ENCODE measurements at regions not wholly inside any gene's neighbourhood (a gene's known extent, or its start where the extent isn't known, plus 50 kb on each side); places are given as distances from the start of the nearest gene placed in this dataset.

- no peaks in the 10 kb centered on the region for H3K4me1 ChIP-seq (ENCODE audit: control insufficient read depth, extremely low read depth, insufficient read depth, low read length)
- H3K4me3 ChIP-seq (replicated peaks in 1 of 4; ENCODE audit: control extremely low read depth in 1 of 4, insufficient read depth in 1 of 4, low read depth in 3 of 4, low read length in 4 of 4): no peak overlapping the region
- no peak overlapping the region for H3K27ac ChIP-seq (ENCODE audit: insufficient read depth, low read length)
- no peak overlapping the region for H3K9ac ChIP-seq (ENCODE audit: insufficient read depth, low read length)
- TF ChIP-seq CTCF (conservative IDR thresholded peaks at IDR 0.05 in 1 of 2, IDR thresholded peaks at IDR 0.05 in 1 of 2; ENCODE audit: low read depth in 1 of 2, low read length in 2 of 2): no peak
- TF ChIP-seq EZH2 (IDR thresholded peaks at IDR 0.05; ENCODE audit: low read length, missing control alignments): no peak
- H3K27me3 ChIP-seq (ENCODE audit: control insufficient read depth, insufficient read depth, low read length): no peaks in the 10 kb centered on the region
- H3K79me2 ChIP-seq (ENCODE audit: control insufficient read depth, insufficient read depth, low read length): no peaks in the 10 kb centered on the region
- H3K9me3 ChIP-seq (ENCODE audit: control insufficient read depth, insufficient read depth, low read depth, low read length): no peaks in the 10 kb centered on the region
- no peak overlapping the region for H2AFZ ChIP-seq (ENCODE audit: low read length)
- no peak for DNase-seq (ENCODE audit: low read depth in 2 of 2)
- H3K36me3 ChIP-seq (ENCODE audit: control insufficient read depth, insufficient read depth, low read length): no peaks in the 10 kb centered on the region
- H4K20me1 ChIP-seq (ENCODE audit: control insufficient read depth, extremely low read depth, insufficient read depth, low read length): no peaks in the 10 kb centered on the region
- H3K4me2 ChIP-seq (ENCODE audit: extremely low read depth, insufficient read depth, low read length): no peak overlapping the region
Measured at GRCh38 chr2:239674101-239674980, 273.5 kb upstream of the HDAC4 start.

GRCh38 chr2:239673641-239674040, 272.8 kb upstream of the HDAC4 start:
- Histone ChIP-seq H2AFZ (ENCODE audit: low read length) (no peak overlapping the region), H3K4me2 (ENCODE audit: extremely low read depth, insufficient read depth, low read length) (no peak overlapping the region), H3K27me3 (ENCODE audit: control insufficient read depth, insufficient read depth, low read length) (no peaks in the 10 kb centered on the region), H3K4me1 (ENCODE audit: control insufficient read depth, extremely low read depth, insufficient read depth, low read length) (no peaks in the 10 kb centered on the region), H3K27ac (ENCODE audit: insufficient read depth, low read length) (no peak overlapping the region), H3K9ac (ENCODE audit: insufficient read depth, low read length) (no peak overlapping the region), H3K79me2 (ENCODE audit: control insufficient read depth, insufficient read depth, low read length) (no peaks in the 10 kb centered on the region), H3K36me3 (ENCODE audit: control insufficient read depth, insufficient read depth, low read length) (no peaks in the 10 kb centered on the region), H3K9me3 (ENCODE audit: control insufficient read depth, insufficient read depth, low read depth, low read length) (no peaks in the 10 kb centered on the region), H4K20me1 (ENCODE audit: control insufficient read depth, extremely low read depth, insufficient read depth, low read length) (no peaks in the 10 kb centered on the region), H3K4me3 (replicated peaks in 1 of 4; ENCODE audit: control extremely low read depth in 1 of 4, insufficient read depth in 1 of 4, low read depth in 3 of 4, low read length in 4 of 4) (no peak overlapping the region)
- TF ChIP-seq CTCF (conservative IDR thresholded peaks at IDR 0.05 in 1 of 2, IDR thresholded peaks at IDR 0.05 in 1 of 2; ENCODE audit: low read depth in 1 of 2, low read length in 2 of 2): no peak
- TF ChIP-seq EZH2 (IDR thresholded peaks at IDR 0.05; ENCODE audit: low read length, missing control alignments): no peak
- no peak for DNase-seq (ENCODE audit: low read depth in 2 of 2)

GRCh38 chr2:239671916-239672849, 271.4 kb upstream of the HDAC4 start:
- Histone ChIP-seq H3K36me3 (ENCODE audit: control insufficient read depth, insufficient read depth, low read length) (no peaks in the 10 kb centered on the region), H3K4me1 (ENCODE audit: control insufficient read depth, extremely low read depth, insufficient read depth, low read length) (no peaks in the 10 kb centered on the region), H3K27ac (ENCODE audit: insufficient read depth, low read length) (no peak overlapping the region), H3K4me3 (replicated peaks in 1 of 4; ENCODE audit: control extremely low read depth in 1 of 4, insufficient read depth in 1 of 4, low read depth in 3 of 4, low read length in 4 of 4) (no peak overlapping the region), H4K20me1 (ENCODE audit: control insufficient read depth, extremely low read depth, insufficient read depth, low read length) (no peaks in the 10 kb centered on the region), H3K4me2 (ENCODE audit: extremely low read depth, insufficient read depth, low read length) (no peak overlapping the region), H3K79me2 (ENCODE audit: control insufficient read depth, insufficient read depth, low read length) (no peaks in the 10 kb centered on the region), H3K9ac (ENCODE audit: insufficient read depth, low read length) (no peak overlapping the region), H3K9me3 (ENCODE audit: control insufficient read depth, insufficient read depth, low read depth, low read length) (no peaks in the 10 kb centered on the region), H3K27me3 (ENCODE audit: control insufficient read depth, insufficient read depth, low read length) (no peaks in the 10 kb centered on the region), H2AFZ (ENCODE audit: low read length) (no peak overlapping the region)
- TF ChIP-seq EZH2 (IDR thresholded peaks at IDR 0.05; ENCODE audit: low read length, missing control alignments): no peak
- TF ChIP-seq CTCF (conservative IDR thresholded peaks at IDR 0.05 in 1 of 2, IDR thresholded peaks at IDR 0.05 in 1 of 2; ENCODE audit: low read depth in 1 of 2, low read length in 2 of 2): no peak
- no peak for DNase-seq (ENCODE audit: low read depth in 2 of 2)
